ENCODE measurements at regions not wholly inside any gene's neighbourhood (a gene's known extent, or its start where the extent isn't known, plus 50 kb on each side); places are given as distances from the start of the nearest gene placed in this dataset.

DNA sequence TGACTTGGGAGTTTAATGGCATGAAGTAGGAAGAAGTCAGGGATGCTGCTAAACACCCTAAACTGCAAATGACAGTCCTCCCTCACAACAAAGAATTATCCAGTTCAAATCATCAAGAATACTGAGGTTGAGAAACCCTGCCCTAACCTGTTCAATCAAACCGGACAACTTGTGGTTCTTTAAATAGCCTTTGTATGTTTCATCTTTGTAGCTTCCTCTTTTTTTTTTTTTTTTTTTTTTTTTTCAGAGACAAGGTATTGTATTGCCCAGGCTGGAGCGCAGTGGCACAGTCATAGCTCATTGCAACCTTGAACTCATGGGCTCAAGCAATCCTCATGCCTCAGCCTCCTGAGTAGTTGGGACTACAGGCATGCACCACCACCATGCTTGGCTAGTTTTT, 52.5 kb upstream of the TTC29 start:
- DNase-seq, result no peak

GRCh38 chr4:147003956-147004809, 58.5 kb upstream of the TTC29 start:
- DNase-seq, result no peak

GRCh38 chr4:147006229-147006628, 60.6 kb upstream of the TTC29 start:
- DNase-seq, result no peak

GRCh38 chr4:147009875-147010274, 64.2 kb upstream of the TTC29 start:
- no peak for DNase-seq

DNA sequence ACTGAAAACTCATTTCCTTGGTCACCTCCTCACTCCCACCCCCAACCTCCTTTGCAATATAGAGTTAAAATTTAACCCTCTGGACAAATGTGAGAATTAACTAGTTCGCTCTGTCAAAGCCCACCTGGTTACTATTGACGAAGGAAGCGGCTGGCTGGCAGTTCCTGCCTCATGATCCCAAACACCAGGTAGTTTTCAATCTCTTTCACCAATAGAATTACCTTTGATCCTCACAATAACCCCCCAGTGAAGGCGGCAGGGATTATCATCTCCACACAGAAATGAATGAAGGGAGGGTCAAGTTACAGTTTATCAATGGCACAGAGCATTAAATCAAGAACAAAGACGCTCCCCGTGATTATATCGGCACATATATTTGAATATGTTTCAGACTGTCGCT, 65.7 kb upstream of the TTC29 start:
- DNase-seq, result no peak

GRCh38 chr4:147012059-147012707, 66.5 kb upstream of the TTC29 start:
- no peak for DNase-seq

DNA sequence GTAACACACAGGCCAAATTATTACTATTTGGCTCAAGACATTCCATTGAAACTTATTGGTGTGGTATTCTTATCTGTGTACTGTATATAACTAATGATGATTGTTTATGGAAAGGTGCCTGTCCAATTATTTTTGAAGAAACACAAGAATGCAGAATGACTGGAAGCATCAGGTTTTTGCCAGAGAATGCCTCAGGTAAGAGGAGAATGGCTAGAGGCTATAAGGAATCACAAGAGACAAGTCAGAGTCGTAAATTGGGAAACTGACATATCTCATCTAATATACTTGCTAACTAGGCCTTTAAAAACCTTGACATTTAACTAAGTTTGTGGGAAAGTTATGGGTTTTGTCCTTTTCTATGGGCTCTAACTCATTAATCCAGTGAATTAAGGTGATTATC, 69.3 kb upstream of the TTC29 start:
- no peak for DNase-seq

DNA sequence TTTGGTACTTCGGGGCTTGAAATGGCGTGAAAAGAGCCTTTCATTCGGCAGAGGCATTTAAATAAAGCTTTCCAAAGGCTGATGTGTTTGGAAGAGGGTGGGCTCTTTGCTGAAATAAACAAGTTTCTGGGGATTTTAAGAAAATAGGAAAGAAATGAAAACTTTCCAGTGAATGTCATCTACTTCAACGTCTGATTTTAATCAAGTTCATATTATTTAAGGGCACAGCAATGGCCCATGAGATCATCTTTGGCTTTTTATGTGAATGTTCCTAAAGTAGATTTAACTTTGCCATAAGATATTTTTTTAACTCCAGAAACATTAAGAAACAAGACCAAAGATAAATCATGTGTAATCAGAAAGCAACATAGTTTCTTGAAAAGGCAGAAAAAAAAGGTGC, 69.8 kb upstream of the TTC29 start:
- no peak for DNase-seq

DNA sequence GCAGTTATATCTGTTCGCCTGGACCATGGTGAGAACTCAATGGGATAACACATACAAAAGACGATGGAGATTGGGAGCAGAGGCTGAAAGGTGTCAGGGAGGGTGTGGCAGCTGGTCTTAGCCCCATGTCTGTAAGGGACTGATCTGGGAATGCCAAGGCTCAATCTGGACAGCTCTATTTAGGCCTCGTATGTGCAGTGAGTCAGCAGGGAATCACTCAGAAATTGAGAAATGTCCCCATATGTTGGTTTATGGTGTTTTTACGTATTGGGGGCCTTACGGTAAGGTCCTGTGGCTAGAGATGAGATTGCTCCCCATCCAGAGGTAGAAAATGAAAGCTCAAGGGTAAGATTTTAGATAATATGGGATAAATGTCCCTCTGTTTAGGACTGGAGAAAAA, 71.4 kb upstream of the TTC29 start:
- no peak for DNase-seq

GRCh38 chr4:147019091-147019490, 73.4 kb upstream of the TTC29 start:
- DNase-seq, result peak; percentile 32

- no peak for DNase-seq
Measured at GRCh38 chr4:147020456-147020855, 74.8 kb upstream of the TTC29 start.

- DNase-seq, result no peak
Measured at GRCh38 chr4:147025042-147025441, 79.4 kb upstream of the TTC29 start.

GRCh38 chr4:147029296-147029695, 83.6 kb upstream of the TTC29 start:
- DNase-seq, result no peak

GRCh38 chr4:147034372-147034771, 88.7 kb upstream of the TTC29 start:
- no peak for DNase-seq

DNA sequence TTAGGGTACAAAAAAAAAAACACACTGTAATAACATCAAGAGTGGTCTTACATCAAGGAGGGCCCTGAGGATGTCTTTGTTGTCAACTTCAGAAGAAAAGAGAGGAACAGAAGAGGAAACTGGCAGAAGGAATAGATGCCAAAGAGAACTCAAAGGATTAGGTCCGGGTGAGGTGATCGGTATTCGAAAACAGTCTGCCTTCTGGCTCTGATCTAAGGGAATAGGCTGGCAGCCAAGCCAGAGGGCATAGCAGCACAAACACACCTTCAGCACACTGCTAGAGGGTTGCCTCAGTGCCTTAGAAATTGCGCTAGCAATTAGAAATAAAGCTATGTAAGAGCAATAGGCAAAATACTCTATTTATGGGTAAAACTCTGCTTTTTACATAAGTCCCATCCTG, 91.4 kb upstream of the TTC29 start:
- DNase-seq, result no peak

DNA sequence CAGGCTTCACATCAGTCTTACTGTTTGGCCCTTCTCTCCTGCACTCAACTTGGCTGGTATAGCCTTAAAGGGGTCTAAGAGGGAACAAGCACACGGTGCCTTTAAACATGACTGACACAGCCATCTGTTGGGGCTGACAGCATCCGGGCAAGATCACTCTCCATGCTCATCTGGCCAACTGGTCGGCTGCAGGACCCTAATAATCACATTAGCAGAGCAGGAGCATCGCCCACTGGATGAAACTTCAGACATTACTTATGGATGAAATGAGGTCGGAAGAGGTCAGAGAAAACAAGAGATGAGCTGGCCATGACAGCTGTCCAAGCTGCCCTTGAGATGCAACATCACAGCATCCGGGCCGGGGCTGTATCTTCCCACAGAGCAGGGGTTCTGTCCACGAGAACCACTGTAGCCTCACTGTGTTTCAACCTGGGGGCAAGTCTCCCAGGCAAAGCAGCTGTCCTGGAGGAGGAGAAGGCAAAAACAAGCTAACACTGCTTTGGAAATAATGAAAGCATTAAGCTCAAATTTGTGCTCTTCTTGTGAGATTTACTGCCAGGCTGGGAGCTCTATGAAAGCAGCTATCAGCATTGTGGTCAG, 94.4 kb upstream of the TTC29 start:
- DNase-seq, result no peak

DNA sequence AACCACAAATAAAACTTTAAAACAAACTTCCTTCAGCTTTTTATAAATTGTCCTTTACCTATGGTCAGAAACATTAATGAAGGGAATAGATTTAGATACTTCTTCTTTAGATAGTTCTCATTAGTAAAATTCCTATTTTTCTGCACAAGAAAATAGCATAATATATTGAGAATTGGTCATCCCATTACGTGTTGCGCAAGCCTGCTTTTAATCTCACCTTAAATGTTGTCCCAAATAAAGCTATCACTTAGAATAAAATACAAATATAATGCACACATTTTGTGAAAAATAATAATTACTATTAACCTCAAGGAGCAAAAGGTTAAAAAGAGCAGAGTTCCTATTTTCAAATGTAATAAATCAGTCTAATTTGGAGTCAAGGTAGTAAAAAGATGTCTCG, 95.2 kb upstream of the TTC29 start:
- no peak for DNase-seq

GRCh38 chr4:147041376-147041775, 95.7 kb upstream of the TTC29 start:
- no peak for DNase-seq

DNA sequence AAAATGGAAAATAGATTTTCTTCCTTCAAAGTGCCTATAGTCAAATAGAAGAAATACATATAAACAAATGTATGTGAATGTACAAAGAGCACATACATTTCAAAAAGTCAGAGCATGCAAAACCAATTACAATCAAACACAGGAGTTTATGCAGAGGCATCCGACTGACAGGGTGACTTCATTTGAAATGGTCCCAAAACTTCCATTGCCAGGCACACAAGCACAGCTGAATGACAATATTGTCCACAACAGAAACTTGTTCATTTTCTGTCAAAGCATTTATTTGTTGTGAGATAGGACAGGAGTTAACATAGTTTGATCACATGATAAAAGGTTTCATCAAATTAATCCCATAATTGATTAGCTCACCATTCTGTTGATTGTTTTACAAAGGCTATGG, 96.4 kb upstream of the TTC29 start:
- DNase-seq, result no peak

- no peak for DNase-seq
Measured at GRCh38 chr4:147044241-147044640, 98.6 kb upstream of the TTC29 start.

GRCh38 chr4:147049946-147050345, 104.3 kb upstream of the TTC29 start:
- DNase-seq, result no peak

GRCh38 chr4:147050356-147050765, 104.7 kb upstream of the TTC29 start:
- DNase-seq, result no peak

- DNase-seq, result no peak
Measured at GRCh38 chr4:147052361-147052760, 106.7 kb upstream of the TTC29 start.

DNA sequence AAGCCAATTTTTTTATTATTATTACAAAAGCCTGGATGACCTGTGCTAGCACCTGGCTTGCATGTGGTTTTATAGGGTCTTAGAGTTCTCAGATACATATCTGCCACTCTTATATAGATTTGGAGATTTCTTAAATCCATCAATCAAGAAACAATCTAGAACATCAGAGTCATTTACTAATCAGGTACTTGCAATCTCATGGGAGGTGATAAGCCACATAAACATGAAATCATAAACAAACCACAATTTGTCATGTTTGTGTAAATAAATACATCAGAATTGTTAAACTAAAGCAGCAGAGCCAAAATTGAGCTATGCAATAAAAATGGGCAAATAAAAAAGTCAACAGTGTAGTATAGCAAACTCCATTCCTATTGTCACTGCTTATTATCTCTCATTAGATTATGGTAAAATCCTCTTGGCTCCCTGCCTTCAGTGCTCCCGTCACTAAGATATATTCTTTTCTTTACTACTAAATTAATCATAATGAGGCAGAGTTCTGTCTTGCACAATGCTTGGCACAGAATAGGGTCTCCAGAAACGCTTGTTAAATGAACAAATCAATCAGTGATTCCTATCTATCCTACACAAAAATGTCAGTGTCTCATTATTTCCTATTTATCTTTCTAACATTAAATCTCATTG, 108.7 kb upstream of the TTC29 start:
- no peak for DNase-seq

Data from effector CD8-positive, alpha-beta T cell (primary cell).